GM18861 (cell line): ENCODE measurements at regions not wholly inside any gene's neighbourhood (a gene's known extent, or its start where the extent isn't known, plus 50 kb on each side); places are given as distances from the start of the nearest gene placed in this dataset.

Experiments used
- ATAC-seq: cut with Tn5 transposase; IDR thresholded peaks from one replicate; pipeline ENCODE4 v1.9.1; 2021; ENCODE audit not compliant: unreplicated experiment

GRCh38 chr17:77426676-77427386, 286.1 kb downstream of the SEC14L1 start:
- no peak for ATAC-seq

- ATAC-seq = no peak
Observed at GRCh38 chr17:77427391-77427991, 286.7 kb downstream of the SEC14L1 start.

GRCh38 chr17:77428020-77428748, 287.4 kb downstream of the SEC14L1 start:
- ATAC-seq = no peak

- ATAC-seq = no peak
Observed at GRCh38 chr17:77428749-77429368, 288.1 kb downstream of the SEC14L1 start.

- no peak for ATAC-seq
Observed at GRCh38 chr17:77429369-77429968, 288.7 kb downstream of the SEC14L1 start.

- ATAC-seq = no peak
Observed at GRCh38 chr17:77429969-77430752, 289.4 kb downstream of the SEC14L1 start.

GRCh38 chr17:77432034-77432661, 291.4 kb downstream of the SEC14L1 start:
- ATAC-seq = no peak

GRCh38 chr17:77432742-77433141, 292.0 kb downstream of the SEC14L1 start:
- ATAC-seq = no peak

- ATAC-seq = no peak
Observed at GRCh38 chr17:77433385-77434135, 292.8 kb downstream of the SEC14L1 start.

GRCh38 chr17:77434136-77435114, 293.7 kb downstream of the SEC14L1 start:
- ATAC-seq = no peak

- ATAC-seq = no peak
Observed at GRCh38 chr17:77435272-77436057, 294.7 kb downstream of the SEC14L1 start.

GRCh38 chr17:77436058-77436442, 295.3 kb downstream of the SEC14L1 start:
- no peak for ATAC-seq

GRCh38 chr17:77436481-77436880, 295.7 kb downstream of the SEC14L1 start:
- ATAC-seq = no peak

GRCh38 chr17:77437017-77437416, 296.2 kb downstream of the SEC14L1 start:
- no peak for ATAC-seq

- no peak for ATAC-seq
Observed at GRCh38 chr17:77437747-77438146, 297.0 kb downstream of the SEC14L1 start.

- ATAC-seq = no peak
Observed at GRCh38 chr17:77438241-77439188, 297.7 kb downstream of the SEC14L1 start.
